Neural progenitor cell (in vitro differentiated cells): ENCODE measurements at regions not wholly inside any gene's neighbourhood (a gene's known extent, or its start where the extent isn't known, plus 50 kb on each side); places are given as distances from the start of the nearest gene placed in this dataset.

Experiments used
- DNase-seq: peaks from one replicate; pipeline ENCODE4 v3.0.0-alpha.2; 2016; ENCODE audit warnings: low spot score
- H2AFZ ChIP-seq: fragments of 200-600 bp; sonication (generic); replicated peaks from 2 replicates; pipeline ENCODE4 v1.6.1; 2016; ENCODE audit warnings: antibody characterized with exemption
- H3F3A ChIP-seq: fragments of 200-600 bp; sonication (generic); 2 replicates; pipeline ENCODE4 v1.6.1; 2016; ENCODE audit warnings: antibody characterized with exemption, low read depth
- H3K27ac ChIP-seq: fragments of 200-600 bp; sonication (generic); 2 replicates; pipeline ENCODE4 v1.5.1; 2016; ENCODE audit warnings: mild to moderate bottlenecking
- H3K27me3 ChIP-seq: fragments of 200-600 bp; sonication (generic); 2 replicates; pipeline ENCODE4 v1.6.1; 2016; ENCODE audit warnings: mild to moderate bottlenecking, moderate library complexity
- H3K36me3 ChIP-seq: fragments of 200-600 bp; sonication (generic); 2 replicates; pipeline ENCODE4 v1.5.1; 2016
- H3K4me1 ChIP-seq: fragments of 200-600 bp; sonication (generic); 2 replicates; pipeline ENCODE4 v1.6.1; 2016; ENCODE audit warnings: mixed run types
- H3K4me2 ChIP-seq: fragments of 200-600 bp; sonication (generic); 2 replicates; pipeline ENCODE4 v1.6.1; 2016
- H3K4me3 ChIP-seq: fragments of 200-600 bp; sonication (generic); 2 replicates; pipeline ENCODE4 v1.5.1; 2016
- H3K79me2 ChIP-seq: fragments of 200-600 bp; sonication (generic); 2 replicates; pipeline ENCODE4 v1.6.1; 2016; ENCODE audit warnings: low read depth
- H3K9ac ChIP-seq: fragments of 200-600 bp; sonication (generic); 2 replicates; pipeline ENCODE4 v1.6.1; 2016
- H3K9me3 ChIP-seq: fragments of 200-600 bp; sonication (generic); 2 replicates; pipeline ENCODE4 v1.5.1; 2016; ENCODE audit warnings: low read depth
- H4K20me1 ChIP-seq: fragments of 200-600 bp; sonication (generic); 2 replicates; pipeline ENCODE4 v1.6.1; 2016; ENCODE audit warnings: low read depth
- H3K27ac Mint-ChIP-seq: 3 replicates; pipeline ENCODE4 v1.8.0; 2021; ENCODE audit warnings: mixed read lengths
- H3K27me3 Mint-ChIP-seq: 2 replicates; pipeline ENCODE4 v1.8.0; 2022; ENCODE audit warnings: low read depth, mild to moderate bottlenecking, inconsistent platforms, moderate library complexity, mixed read lengths; ENCODE audit not compliant: insufficient read depth
- H3K36me3 Mint-ChIP-seq: 3 replicates; pipeline ENCODE4 v1.8.0; 2021; ENCODE audit warnings: mixed read lengths
- H3K4me1 Mint-ChIP-seq: 3 replicates; pipeline ENCODE4 v1.8.0; 2021; ENCODE audit warnings: mixed read lengths
- H3K4me3 Mint-ChIP-seq: 3 replicates; pipeline ENCODE4 v1.8.0; 2021; ENCODE audit warnings: mild to moderate bottlenecking, moderate library complexity, mixed read lengths
- H3K9me3 Mint-ChIP-seq: 3 replicates; pipeline ENCODE4 v1.8.0; 2020; ENCODE audit warnings: mixed read lengths
- CTCF ChIP-seq: fragments of 200-600 bp; sonication (generic); IDR thresholded peaks from 2 replicates; pipeline ENCODE4 v1.5.1; 2017; ENCODE audit warnings: antibody characterized with exemption, mild to moderate bottlenecking
- EZH2 ChIP-seq: fragments of 200-600 bp; sonication (generic); IDR thresholded peaks from 2 replicates; pipeline ENCODE4 v1.6.1; 2017; ENCODE audit warnings: antibody characterized with exemption, mild to moderate bottlenecking, moderate library complexity
- EZH2phosphoT487 ChIP-seq: fragments of 200-600 bp; sonication (generic); IDR thresholded peaks from 2 replicates; pipeline ENCODE4 v1.6.1; 2017; ENCODE audit warnings: antibody characterized with exemption

- no peak overlapping the region for H3K27ac Mint-ChIP-seq
- no peaks in the 10 kb centered on the region for H3K4me1 Mint-ChIP-seq
- no peaks in the 10 kb centered on the region for H3K27me3 ChIP-seq
- no peak overlapping the region for H3K4me2 ChIP-seq
- peaks cover 2% of the 10 kb centered on the region for H3K27me3 Mint-ChIP-seq
- no peak overlapping the region for H3K4me3 Mint-ChIP-seq
- H4K20me1 ChIP-seq, result no peaks in the 10 kb centered on the region
- no peaks in the 10 kb centered on the region for H3F3A ChIP-seq
- H2AFZ ChIP-seq, result no peak overlapping the region
- H3K9ac ChIP-seq, result no peak overlapping the region
- no peak overlapping the region for H3K4me3 ChIP-seq
- H3K9me3 ChIP-seq, result no peaks in the 10 kb centered on the region
- H3K36me3 ChIP-seq, result no peaks in the 10 kb centered on the region
- no peak overlapping the region for H3K27ac ChIP-seq
- H3K9me3 Mint-ChIP-seq, result no peaks in the 10 kb centered on the region
- no peaks in the 10 kb centered on the region for H3K4me1 ChIP-seq
- no peaks in the 10 kb centered on the region for H3K36me3 Mint-ChIP-seq
- no peaks in the 10 kb centered on the region for H3K79me2 ChIP-seq
- TF ChIP-seq EZH2phosphoT487 (no peak), CTCF (no peak), EZH2 (no peak)
- DNase-seq, result no peak
Measured at GRCh38 chr4:138948918-138949317, 66.7 kb upstream of the NOCT start.

GRCh38 chr4:138946306-138946705 is 69.3 kb upstream of the NOCT start:
- H4K20me1 ChIP-seq, result no peaks in the 10 kb centered on the region
- H3K27me3 Mint-ChIP-seq, result peaks cover 3% of the 10 kb centered on the region

GRCh38 chr4:138945840-138946239 is 69.7 kb upstream of the NOCT start:
- H2AFZ ChIP-seq, result no peak overlapping the region
- DNase-seq, result no peak
- no peaks in the 10 kb centered on the region for H3K27me3 ChIP-seq
- no peak for TF ChIP-seq CTCF
- TF ChIP-seq EZH2, result no peak
- TF ChIP-seq EZH2phosphoT487, result no peak
- no peaks in the 10 kb centered on the region for H3K36me3 ChIP-seq
- H3K9me3 ChIP-seq, result no peaks in the 10 kb centered on the region
- Mint-ChIP-seq H3K4me1 (no peaks in the 10 kb centered on the region), H3K27ac (no peak overlapping the region), H3K4me3 (no peak overlapping the region), H3K36me3 (no peaks in the 10 kb centered on the region), H3K9me3 (no peaks in the 10 kb centered on the region), H3K27me3 (peaks cover 3% of the 10 kb centered on the region)
- no peaks in the 10 kb centered on the region for H4K20me1 ChIP-seq
- H3K4me2 ChIP-seq, result no peak overlapping the region
- H3K4me3 ChIP-seq, result no peak overlapping the region
- no peaks in the 10 kb centered on the region for H3K79me2 ChIP-seq
- H3K4me1 ChIP-seq, result no peaks in the 10 kb centered on the region
- H3F3A ChIP-seq, result no peaks in the 10 kb centered on the region
- no peak overlapping the region for H3K9ac ChIP-seq
- no peak overlapping the region for H3K27ac ChIP-seq

More at GRCh38 chr4:138946306-138946705, 69.3 kb upstream of the NOCT start:
- Histone ChIP-seq H3K79me2 (no peaks in the 10 kb centered on the region), H3K9ac (no peak overlapping the region), H3K4me1 (no peaks in the 10 kb centered on the region), H3K36me3 (no peaks in the 10 kb centered on the region), H3K4me2 (no peak overlapping the region), H3K4me3 (no peak overlapping the region), H3K27me3 (no peaks in the 10 kb centered on the region), H3K27ac (no peak overlapping the region), H2AFZ (no peak overlapping the region), H3K9me3 (no peaks in the 10 kb centered on the region), H3F3A (no peaks in the 10 kb centered on the region)
- H3K9me3 Mint-ChIP-seq, result no peaks in the 10 kb centered on the region
- H3K4me1 Mint-ChIP-seq, result no peaks in the 10 kb centered on the region
- TF ChIP-seq EZH2phosphoT487, result no peak
- TF ChIP-seq CTCF, result no peak
- no peak for TF ChIP-seq EZH2
- no peak overlapping the region for H3K27ac Mint-ChIP-seq
- no peak for DNase-seq
- no peak overlapping the region for H3K4me3 Mint-ChIP-seq
- H3K36me3 Mint-ChIP-seq, result no peaks in the 10 kb centered on the region

- H3K4me1 ChIP-seq, result no peaks in the 10 kb centered on the region
- no peak overlapping the region for H3K27ac Mint-ChIP-seq
Measured at GRCh38 chr4:138945401-138945800, 70.2 kb upstream of the NOCT start.

More at GRCh38 chr4:138945401-138945800, 70.2 kb upstream of the NOCT start:
- no peak overlapping the region for H2AFZ ChIP-seq
- Mint-ChIP-seq H3K9me3 (no peaks in the 10 kb centered on the region), H3K4me3 (no peak overlapping the region), H3K27me3 (peaks cover 3% of the 10 kb centered on the region), H3K36me3 (no peaks in the 10 kb centered on the region), H3K4me1 (no peaks in the 10 kb centered on the region)
- no peak overlapping the region for H3K27ac ChIP-seq
- no peak for DNase-seq
- no peaks in the 10 kb centered on the region for H4K20me1 ChIP-seq
- no peak for TF ChIP-seq EZH2
- TF ChIP-seq EZH2phosphoT487, result no peak
- TF ChIP-seq CTCF, result no peak
- H3F3A ChIP-seq, result no peaks in the 10 kb centered on the region
- no peak overlapping the region for H3K9ac ChIP-seq
- H3K27me3 ChIP-seq, result no peaks in the 10 kb centered on the region
- H3K36me3 ChIP-seq, result no peaks in the 10 kb centered on the region
- no peak overlapping the region for H3K4me3 ChIP-seq
- no peaks in the 10 kb centered on the region for H3K9me3 ChIP-seq
- H3K4me2 ChIP-seq, result no peak overlapping the region
- H3K79me2 ChIP-seq, result no peaks in the 10 kb centered on the region
